Stimulated activated naive CD8-positive, alpha-beta T cell treated with anti-CD3 and anti-CD28 coated beads, Interleukin-15, Interleukin-2, amounts not matched to agents 100 ng/mL and 50 ng/mL, for 24 hours (primary cell): ENCODE measurements at regions not wholly inside any gene's neighbourhood (a gene's known extent, or its start where the extent isn't known, plus 50 kb on each side); places are given as distances from the start of the nearest gene placed in this dataset.

Experiments
- H3K27ac Mint-ChIP-seq: one replicate; pipeline ENCODE4 v1.8.0; 2021; ENCODE audit warnings: mild to moderate bottlenecking, mixed read lengths
- H3K27me3 Mint-ChIP-seq: one replicate; pipeline ENCODE4 v1.8.0; 2021; ENCODE audit warnings: mixed read lengths
- H3K36me3 Mint-ChIP-seq: one replicate; pipeline ENCODE4 v1.8.0; 2021; ENCODE audit warnings: low read depth, mixed read lengths
- H3K4me1 Mint-ChIP-seq: one replicate; pipeline ENCODE4 v1.8.0; 2021; ENCODE audit warnings: low read depth, mixed read lengths
- H3K4me3 Mint-ChIP-seq: one replicate; pipeline ENCODE4 v1.8.0; 2021; ENCODE audit warnings: mild to moderate bottlenecking, mixed read lengths
- H3K9me3 Mint-ChIP-seq: one replicate; pipeline ENCODE4 v1.8.0; 2021; ENCODE audit warnings: mixed read lengths

DNA sequence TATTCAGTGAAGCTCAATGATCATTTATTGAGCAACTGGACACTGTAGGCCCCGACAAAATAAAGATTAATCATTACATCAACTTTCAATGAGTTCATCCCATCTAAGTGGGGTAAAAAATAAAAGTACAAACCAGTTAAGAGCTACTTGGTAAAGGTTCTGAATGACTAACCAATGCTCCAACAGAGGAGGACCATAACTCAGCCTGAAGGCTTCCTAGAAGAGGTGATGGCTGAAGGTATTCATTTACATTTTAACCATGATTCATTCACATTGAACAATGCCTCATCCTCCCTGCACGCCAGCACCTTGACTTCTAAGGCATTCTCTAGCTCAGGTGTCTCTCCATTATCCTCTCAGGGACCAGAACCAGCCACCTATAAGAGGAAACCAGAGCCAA is 201.4 kb downstream of the ZNF462 start:
- H3K27ac Mint-ChIP-seq = no peak overlapping the region
- no peaks in the 10 kb centered on the region for H3K36me3 Mint-ChIP-seq
- no peaks in the 10 kb centered on the region for H3K27me3 Mint-ChIP-seq
- H3K4me3 Mint-ChIP-seq = no peak overlapping the region
- H3K4me1 Mint-ChIP-seq = no peaks in the 10 kb centered on the region
- no peaks in the 10 kb centered on the region for H3K9me3 Mint-ChIP-seq

DNA sequence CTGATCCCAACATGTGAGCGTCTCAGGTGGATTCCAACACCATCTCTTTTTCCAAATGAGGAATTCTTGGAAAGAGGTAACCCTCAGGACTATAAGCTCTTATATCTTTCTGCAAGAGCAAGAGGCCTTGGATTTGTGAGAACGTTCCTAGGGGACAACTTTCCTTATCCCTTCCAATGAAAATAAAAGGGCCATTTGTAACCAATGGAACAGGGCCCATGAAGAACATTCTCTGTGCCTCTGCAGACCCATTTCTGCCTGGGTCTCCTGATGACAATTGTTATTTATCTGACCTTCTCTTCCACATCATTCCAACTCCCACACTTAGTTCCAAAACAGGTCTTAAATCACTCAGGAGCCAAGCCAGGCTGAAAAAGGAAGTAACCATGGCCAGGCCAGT is 202.6 kb downstream of the ZNF462 start:
- Mint-ChIP-seq H3K27me3 (no peaks in the 10 kb centered on the region), H3K9me3 (no peaks in the 10 kb centered on the region), H3K36me3 (no peaks in the 10 kb centered on the region), H3K4me3 (no peak overlapping the region), H3K27ac (no peak overlapping the region), H3K4me1 (no peaks in the 10 kb centered on the region)

DNA sequence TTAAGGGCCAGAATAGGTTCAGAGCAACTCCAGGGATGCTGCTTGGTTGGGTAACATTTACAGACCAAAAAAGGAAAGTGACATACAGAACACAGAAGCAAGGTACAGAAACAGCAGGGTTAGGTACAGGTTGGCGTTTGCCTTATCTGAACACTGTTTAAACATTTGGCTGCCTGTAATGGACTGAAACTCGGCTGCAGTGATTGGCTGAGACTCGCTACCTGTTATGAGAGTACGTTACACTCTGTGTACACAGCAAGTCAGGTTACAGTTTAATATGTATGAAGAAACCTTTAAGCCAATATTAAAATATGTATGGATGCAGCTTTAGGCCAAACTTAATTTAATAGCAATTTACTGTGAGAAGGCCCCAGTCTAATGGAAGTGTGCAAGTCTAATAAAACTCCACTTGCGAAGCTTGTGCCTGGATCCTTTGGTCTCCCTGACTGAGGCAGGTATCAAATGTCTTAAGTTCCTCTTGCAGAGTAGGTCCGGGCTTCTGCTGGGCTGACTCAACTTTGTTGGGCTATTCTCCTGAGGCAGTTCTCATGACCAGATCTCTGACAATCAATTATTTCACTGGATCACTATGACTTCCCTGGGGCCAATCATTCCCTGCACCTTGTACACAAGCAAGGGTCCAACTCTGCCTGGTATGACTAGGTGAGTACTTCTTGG is 204.9 kb downstream of the ZNF462 start:
- Mint-ChIP-seq H3K27ac (no peak overlapping the region), H3K9me3 (no peaks in the 10 kb centered on the region), H3K36me3 (no peaks in the 10 kb centered on the region), H3K4me3 (no peak overlapping the region), H3K27me3 (no peaks in the 10 kb centered on the region), H3K4me1 (no peaks in the 10 kb centered on the region)

DNA sequence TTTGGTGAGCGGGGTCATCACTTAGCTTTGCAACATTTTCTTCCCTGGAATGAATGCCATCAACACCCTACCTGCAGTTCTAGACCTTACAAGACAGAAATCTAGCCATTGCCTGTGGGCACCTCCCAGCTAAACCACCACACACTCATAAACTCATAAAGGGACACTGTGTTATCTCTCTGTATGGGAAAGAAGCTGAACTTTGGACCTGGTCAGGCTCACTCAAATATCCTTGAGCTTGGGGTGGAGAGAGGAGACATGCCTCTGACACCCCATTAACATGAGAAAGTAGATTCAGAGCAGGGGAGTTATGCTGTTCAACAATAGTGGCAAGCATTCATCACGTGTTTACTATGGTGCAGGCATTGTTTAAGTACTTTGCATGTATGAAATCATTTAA is 205.6 kb downstream of the ZNF462 start:
- Mint-ChIP-seq H3K9me3 (no peaks in the 10 kb centered on the region), H3K27me3 (no peaks in the 10 kb centered on the region), H3K36me3 (no peaks in the 10 kb centered on the region), H3K4me3 (no peak overlapping the region), H3K27ac (no peak overlapping the region), H3K4me1 (no peaks in the 10 kb centered on the region)

DNA sequence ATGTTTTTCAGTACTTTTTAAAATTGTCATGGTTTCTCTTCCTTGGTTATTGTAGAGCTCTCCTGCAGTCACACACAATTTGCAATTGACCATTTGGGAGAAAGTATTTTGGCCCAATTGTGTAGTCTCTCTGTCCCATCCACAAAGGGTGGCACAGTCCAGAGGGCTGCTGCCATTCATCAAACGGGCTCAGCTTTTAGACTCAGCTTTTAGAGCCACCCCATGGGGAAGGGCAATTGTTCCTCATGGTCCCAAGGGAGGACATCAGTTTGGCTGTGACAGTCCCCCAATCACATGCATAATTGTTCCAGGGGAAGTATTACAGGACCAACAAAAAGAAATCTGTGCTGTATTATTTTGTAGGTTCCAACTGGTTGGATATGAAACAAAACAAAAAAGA is 207.6 kb downstream of the ZNF462 start:
- Mint-ChIP-seq H3K4me3 (no peak overlapping the region), H3K9me3 (no peaks in the 10 kb centered on the region), H3K4me1 (no peaks in the 10 kb centered on the region), H3K27me3 (no peaks in the 10 kb centered on the region), H3K36me3 (no peaks in the 10 kb centered on the region), H3K27ac (no peak overlapping the region)

DNA sequence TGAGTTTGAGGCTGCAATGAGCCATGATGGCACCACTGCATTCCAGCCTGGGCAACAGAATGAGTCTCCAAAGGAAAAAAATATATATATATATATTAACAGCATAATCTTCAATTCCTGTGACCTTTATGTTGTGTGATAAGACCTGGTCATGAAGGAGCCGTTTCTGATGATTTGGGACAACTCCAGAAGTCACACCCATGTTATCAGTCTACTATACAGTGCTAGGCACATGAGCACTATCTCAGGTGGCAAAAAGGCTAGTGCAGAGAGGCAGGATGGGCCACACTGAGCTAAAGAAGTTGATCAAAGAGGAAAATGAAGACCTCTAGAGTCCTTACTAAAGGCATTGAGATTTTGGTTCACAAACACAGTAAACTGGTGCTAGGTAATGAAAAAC is 205.0 kb upstream of the RAD23B start:
- Mint-ChIP-seq H3K4me1 (no peaks in the 10 kb centered on the region), H3K36me3 (no peaks in the 10 kb centered on the region), H3K4me3 (no peak overlapping the region), H3K27me3 (no peaks in the 10 kb centered on the region), H3K9me3 (no peaks in the 10 kb centered on the region), H3K27ac (no peak overlapping the region)

DNA sequence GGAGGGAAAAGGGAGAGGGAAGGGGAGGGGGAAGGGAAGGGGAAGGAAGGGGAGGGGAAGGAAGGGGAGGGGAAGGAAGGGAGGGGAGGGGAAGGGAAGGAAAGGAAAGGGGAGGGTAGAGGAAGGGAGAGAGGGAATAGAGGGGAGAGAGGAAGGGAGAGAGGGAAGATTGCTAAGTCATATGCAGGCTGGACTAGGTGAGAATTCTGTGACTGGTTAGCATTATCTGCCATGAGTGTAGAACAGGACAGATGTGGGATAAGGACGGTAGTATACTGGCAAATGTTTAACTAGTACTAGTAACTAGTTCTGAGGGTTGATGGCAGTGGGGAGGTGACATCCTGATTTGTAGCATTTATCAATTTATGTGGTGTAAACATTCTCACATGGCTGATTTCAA is 203.5 kb upstream of the RAD23B start:
- Mint-ChIP-seq H3K27me3 (no peaks in the 10 kb centered on the region), H3K9me3 (no peaks in the 10 kb centered on the region), H3K36me3 (no peaks in the 10 kb centered on the region), H3K4me1 (no peaks in the 10 kb centered on the region), H3K27ac (no peak overlapping the region), H3K4me3 (no peak overlapping the region)

DNA sequence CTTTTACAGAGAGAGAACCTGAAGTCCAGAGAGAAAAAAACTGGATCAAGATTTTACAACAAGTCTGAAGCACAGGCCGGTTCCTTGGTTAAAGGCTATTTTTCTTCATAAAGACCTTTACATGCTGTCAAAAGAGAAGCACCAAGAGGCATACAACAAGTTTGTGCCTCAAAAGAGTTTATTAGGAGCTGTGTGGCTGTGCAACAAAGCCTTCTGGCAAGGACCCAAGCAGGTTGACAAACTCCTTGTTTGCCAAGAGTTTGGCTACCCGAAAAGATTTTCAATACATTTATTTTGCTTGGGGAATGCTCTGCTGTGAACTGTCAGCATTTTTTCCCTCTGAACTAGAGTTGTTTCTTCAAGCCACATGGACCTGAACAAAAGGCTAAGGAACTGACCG is 202.9 kb upstream of the RAD23B start:
- Mint-ChIP-seq H3K27ac (no peak overlapping the region), H3K27me3 (no peaks in the 10 kb centered on the region), H3K4me1 (no peaks in the 10 kb centered on the region), H3K36me3 (no peaks in the 10 kb centered on the region), H3K4me3 (no peak overlapping the region), H3K9me3 (no peaks in the 10 kb centered on the region)

DNA sequence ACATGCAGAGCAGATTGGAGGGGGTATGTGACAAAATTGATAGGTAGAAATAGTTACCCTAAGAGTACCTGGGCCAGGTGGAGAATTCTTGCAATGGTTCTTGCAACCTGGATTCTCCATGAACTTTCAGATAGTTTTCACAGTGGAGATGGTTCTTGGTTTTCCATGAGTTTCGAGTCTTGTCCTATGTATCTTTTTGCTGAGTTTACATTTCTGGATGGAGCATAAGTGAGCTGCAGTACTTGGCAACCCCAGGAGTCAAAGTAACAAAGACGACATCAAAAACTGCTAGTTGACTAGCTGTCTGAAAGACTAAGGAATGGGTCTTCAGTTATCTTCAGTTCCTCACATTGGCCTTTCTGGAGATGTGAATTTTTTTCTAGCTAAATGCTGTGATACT is 196.6 kb upstream of the RAD23B start:
- Mint-ChIP-seq H3K9me3 (no peaks in the 10 kb centered on the region), H3K27ac (no peak overlapping the region), H3K4me3 (no peak overlapping the region), H3K27me3 (peaks cover 22% of the 10 kb centered on the region), H3K36me3 (no peaks in the 10 kb centered on the region), H3K4me1 (no peaks in the 10 kb centered on the region)

DNA sequence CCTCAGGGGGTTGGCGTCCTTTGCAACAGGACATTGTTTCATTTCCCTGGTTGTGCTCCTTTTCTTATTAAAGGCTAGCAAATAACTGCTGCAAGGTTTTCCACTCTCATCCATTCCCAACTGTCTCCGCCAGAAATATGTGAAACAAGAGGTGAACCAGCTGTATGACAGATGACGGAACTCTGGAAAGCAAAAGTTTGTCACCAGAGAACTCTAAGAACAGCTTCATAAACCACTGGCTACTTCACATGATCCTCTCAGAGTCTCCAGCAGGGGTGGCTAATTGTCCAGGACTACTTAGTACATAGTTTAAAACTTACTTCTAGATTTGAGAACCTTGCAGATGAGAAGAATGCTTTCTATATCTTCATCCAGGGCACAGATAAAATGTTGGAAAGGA is 195.9 kb upstream of the RAD23B start:
- Mint-ChIP-seq H3K27ac (no peak overlapping the region), H3K4me3 (no peak overlapping the region), H3K9me3 (no peaks in the 10 kb centered on the region), H3K27me3 (peaks cover 22% of the 10 kb centered on the region), H3K36me3 (no peaks in the 10 kb centered on the region), H3K4me1 (no peaks in the 10 kb centered on the region)

DNA sequence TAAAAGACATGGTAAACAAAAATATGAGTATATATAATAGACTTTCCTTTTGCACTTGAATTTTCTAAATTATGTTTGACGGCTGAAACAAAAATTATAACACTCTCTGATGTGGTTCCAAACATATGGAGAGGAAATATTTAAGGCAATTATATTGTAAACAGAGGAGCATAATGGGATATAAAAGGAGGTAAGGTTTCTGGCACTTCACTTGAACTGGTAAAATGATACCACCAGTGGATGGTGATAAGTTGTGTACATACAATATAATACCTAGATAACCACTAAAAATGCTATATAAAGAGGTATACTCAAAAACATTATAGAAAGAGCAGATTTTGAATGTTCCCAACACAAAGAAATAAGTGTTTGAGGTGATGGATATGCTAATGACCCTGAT is 192.9 kb upstream of the RAD23B start:
- Mint-ChIP-seq H3K4me3 (no peak overlapping the region), H3K36me3 (no peaks in the 10 kb centered on the region), H3K27ac (no peak overlapping the region), H3K9me3 (no peaks in the 10 kb centered on the region), H3K4me1 (no peaks in the 10 kb centered on the region), H3K27me3 (peaks cover 22% of the 10 kb centered on the region)

DNA sequence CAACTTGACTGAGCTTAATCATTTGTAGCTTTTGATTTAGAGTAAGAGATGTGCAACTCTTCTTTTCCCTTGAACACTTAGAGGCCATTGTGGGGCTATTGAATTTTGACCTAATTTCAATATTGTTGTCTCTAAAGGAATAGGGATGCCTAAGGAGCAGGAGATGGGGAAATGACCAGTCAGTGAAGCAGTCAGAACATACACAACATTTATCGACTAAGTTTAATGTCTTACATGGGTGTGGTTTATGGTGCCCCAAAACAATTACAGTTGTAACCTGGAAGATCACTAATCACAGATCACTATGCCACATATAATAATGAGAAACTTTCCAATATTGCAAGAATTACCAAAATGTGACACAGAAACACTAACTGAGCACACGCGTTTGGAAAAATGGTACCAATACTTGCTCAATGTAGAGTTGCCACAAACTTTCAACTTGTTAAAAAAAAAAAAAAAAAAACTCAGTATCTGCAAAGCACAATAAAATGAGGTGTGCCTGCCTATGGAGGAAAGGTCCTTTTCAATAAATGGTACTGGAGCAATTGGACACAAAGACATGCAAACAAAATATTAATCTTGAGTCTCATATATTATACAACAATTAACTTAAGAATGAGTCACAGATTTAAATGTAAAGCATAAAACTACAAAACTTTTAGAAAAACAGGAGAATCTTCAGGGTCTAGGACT is 189.6 kb upstream of the RAD23B start:
- Mint-ChIP-seq H3K27ac (no peak overlapping the region), H3K4me3 (no peak overlapping the region), H3K27me3 (peaks cover 10% of the 10 kb centered on the region), H3K4me1 (no peaks in the 10 kb centered on the region), H3K9me3 (no peaks in the 10 kb centered on the region), H3K36me3 (no peaks in the 10 kb centered on the region)

DNA sequence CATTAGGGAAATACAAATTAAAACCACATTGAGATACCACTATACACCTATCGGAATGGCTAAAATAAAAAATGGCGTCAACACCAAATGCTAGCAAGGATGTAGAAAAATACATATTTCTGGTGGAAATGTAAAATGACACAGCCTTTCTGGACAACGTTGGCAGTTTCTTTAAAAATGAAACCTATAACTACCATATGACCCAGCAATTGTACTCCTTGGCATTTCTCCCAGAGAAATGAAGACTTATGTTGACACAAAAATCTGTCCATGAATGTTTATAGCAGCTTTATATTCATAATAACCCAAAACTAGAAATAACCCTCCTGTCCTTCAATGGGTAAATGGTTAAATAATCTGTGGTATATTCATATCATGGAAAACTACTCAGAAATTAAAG is 188.7 kb upstream of the RAD23B start:
- H3K27ac Mint-ChIP-seq = no peak overlapping the region
- no peaks in the 10 kb centered on the region for H3K36me3 Mint-ChIP-seq
- H3K9me3 Mint-ChIP-seq = no peaks in the 10 kb centered on the region
- H3K27me3 Mint-ChIP-seq = peaks cover 6% of the 10 kb centered on the region
- H3K4me1 Mint-ChIP-seq = no peaks in the 10 kb centered on the region
- no peak overlapping the region for H3K4me3 Mint-ChIP-seq

DNA sequence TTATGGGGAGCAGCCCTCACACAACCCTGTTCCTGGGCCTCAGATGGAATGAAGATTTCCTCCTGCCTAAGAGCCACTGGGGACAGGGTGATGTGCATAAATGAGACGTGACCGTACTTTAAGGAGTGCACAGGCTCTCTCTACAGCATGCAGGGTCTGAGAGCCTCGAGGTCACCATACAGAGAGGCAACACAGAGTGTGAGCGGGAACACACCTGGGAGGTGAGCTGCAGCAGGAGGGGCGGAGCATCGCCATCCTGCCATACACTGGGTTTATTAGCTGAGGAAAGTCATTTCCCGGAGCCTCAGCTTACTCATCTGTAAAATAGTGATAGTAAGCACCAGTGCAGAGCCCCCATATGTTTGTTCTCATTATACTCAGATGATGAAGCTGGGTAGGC is 182.5 kb upstream of the RAD23B start:
- peaks cover 9% of the 10 kb centered on the region for H3K27me3 Mint-ChIP-seq
- no peak overlapping the region for H3K4me3 Mint-ChIP-seq
- no peaks in the 10 kb centered on the region for H3K9me3 Mint-ChIP-seq
- H3K36me3 Mint-ChIP-seq = no peaks in the 10 kb centered on the region
- no peak overlapping the region for H3K27ac Mint-ChIP-seq
- no peaks in the 10 kb centered on the region for H3K4me1 Mint-ChIP-seq

DNA sequence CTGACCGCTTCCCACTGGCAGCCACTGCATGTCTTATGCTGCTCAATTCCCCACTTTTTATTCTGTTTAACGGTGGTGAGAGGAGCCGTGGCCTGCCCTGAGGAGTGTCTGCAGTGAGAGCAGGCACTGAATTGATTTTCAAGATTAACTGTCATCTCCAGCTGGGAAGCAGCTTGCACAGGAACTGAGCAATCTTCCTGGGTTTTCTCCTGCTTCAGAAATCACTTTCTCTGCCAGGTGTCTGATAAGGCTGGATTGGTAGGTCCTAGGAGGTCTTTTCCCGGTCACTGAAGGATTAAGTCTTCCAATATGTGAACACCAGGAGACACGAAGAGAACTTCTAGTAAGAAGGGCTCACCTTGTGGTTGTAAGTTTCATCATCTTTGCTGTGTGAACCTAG is 181.1 kb upstream of the RAD23B start:
- Mint-ChIP-seq H3K9me3 (no peaks in the 10 kb centered on the region), H3K4me1 (no peaks in the 10 kb centered on the region), H3K4me3 (no peak overlapping the region), H3K27ac (no peak overlapping the region), H3K27me3 (peaks cover 9% of the 10 kb centered on the region), H3K36me3 (no peaks in the 10 kb centered on the region)

DNA sequence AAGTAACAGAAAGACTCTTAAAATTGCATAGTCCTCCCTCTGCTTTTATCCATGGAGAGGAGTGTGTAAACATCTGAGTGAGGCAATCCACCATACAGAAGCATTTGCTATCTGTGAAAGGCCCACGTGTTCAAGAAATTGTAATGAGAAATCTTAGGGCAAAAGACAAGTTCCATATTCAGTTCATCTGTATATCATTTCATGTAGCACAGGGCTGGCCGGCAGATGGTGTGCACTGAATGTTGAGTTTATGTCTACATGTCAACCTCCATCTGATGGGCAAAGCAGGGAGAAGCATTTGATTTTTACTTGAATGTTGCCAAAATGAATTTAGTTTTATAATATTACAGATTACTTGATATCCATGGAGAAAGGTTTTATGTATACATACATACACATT is 179.5 kb upstream of the RAD23B start:
- H3K27ac Mint-ChIP-seq = no peak overlapping the region
- peaks cover 9% of the 10 kb centered on the region for H3K27me3 Mint-ChIP-seq
- H3K4me1 Mint-ChIP-seq = no peaks in the 10 kb centered on the region
- H3K9me3 Mint-ChIP-seq = no peaks in the 10 kb centered on the region
- no peaks in the 10 kb centered on the region for H3K36me3 Mint-ChIP-seq
- no peak overlapping the region for H3K4me3 Mint-ChIP-seq
